Ovary (tissue), 7 donors: ENCODE measurements at regions not wholly inside any gene's neighbourhood (a gene's known extent, or its start where the extent isn't known, plus 50 kb on each side); places are given as distances from the start of the nearest gene placed in this dataset.

ENCODE experiments used
- DNase-seq, 5 donors: peaks; one replicate each; pipeline ENCODE4 v3.0.0-alpha.2; 2019 to 2020
- H3K27ac ChIP-seq, 2 donors: fragments of 200-600 bp; one replicate each; pipeline versions ENCODE4 v1.5.1 to v1.8.0; 2019 to 2022
- H3K27me3 ChIP-seq: fragments of 200-600 bp; one replicate; pipeline ENCODE4 v1.8.0; 2022
- H3K36me3 ChIP-seq: fragments of 200-600 bp; sonication (generic); one replicate; pipeline ENCODE4 v1.5.1; 2019
- H3K4me1 ChIP-seq: one replicate; pipeline ENCODE4 v1.8.1; 2013; ENCODE audit warnings: mild to moderate bottlenecking, moderate library complexity; ENCODE audit not compliant: insufficient read depth
- H3K4me3 ChIP-seq: fragments of 200-600 bp; sonication (generic); one replicate; pipeline ENCODE4 v1.5.1; 2017
- H3K9me3 ChIP-seq, 2 donors: fragments of 200-600 bp in 1 of 2; sonication (generic) in 1 of 2; one replicate each; pipeline versions ENCODE4 v1.5.1 to v1.8.1; 2013 to 2019; ENCODE audit warnings: mild to moderate bottlenecking in 1 of 2, moderate library complexity in 1 of 2
- EP300 ChIP-seq: sonication (generic); formaldehyde crosslinking; IDR thresholded peaks from one replicate; pipeline ENCODE4 v1.6.1; 2017; ENCODE audit warnings: antibody characterized with exemption
- POLR2A ChIP-seq: fragments of 450-650 bp; IDR thresholded peaks from one replicate; pipeline ENCODE4 v1.6.1; 2017; ENCODE audit warnings: antibody characterized with exemption, mild to moderate bottlenecking, moderate library complexity
- WGBS, 3 donors: extraction: QIAGEN DNeasy Blood & Tissue Kit in 1 of 3; methylation state at CpG; one replicate each; pipeline versions ENCODE4 v1.1.5 to v1.1.7; 2013 to 2017; 5-methylcytosine and 5-hydroxymethylcytosine counted together
- intact Hi-C, 4 donors: fragments of 100-400 bp; cut with DNase I; formaldehyde crosslinking; loops; one replicate each; pipeline versions ENCODE4 v1.11.0 to v1.15.1; 2022 to 2023
- TF ChIP-seq, protein P1 (sequence below), 3 donors: fragments of 450-650 bp in 2 of 3; fragments of 200-600 bp in 1 of 3; IDR thresholded peaks; one replicate each; pipeline versions ENCODE4 v1.5.1 to v1.8.0; 2016 to 2022; ENCODE audit warnings: antibody characterized with exemption in 3 of 3, mild to moderate bottlenecking in 1 of 3
- donor health status: DM: no; HTN: no; CAD: no; lungs with moderate emphysema.
- donor health status: DM: no; HTN: no; CAD: no.
- donor health status: Bipolar disorder and iron deficiency.
- donor health status: DM: no; HTN: no; CAD: no.
- donor health status: DM: yes; HTN: yes; CAD: no.

DNA sequence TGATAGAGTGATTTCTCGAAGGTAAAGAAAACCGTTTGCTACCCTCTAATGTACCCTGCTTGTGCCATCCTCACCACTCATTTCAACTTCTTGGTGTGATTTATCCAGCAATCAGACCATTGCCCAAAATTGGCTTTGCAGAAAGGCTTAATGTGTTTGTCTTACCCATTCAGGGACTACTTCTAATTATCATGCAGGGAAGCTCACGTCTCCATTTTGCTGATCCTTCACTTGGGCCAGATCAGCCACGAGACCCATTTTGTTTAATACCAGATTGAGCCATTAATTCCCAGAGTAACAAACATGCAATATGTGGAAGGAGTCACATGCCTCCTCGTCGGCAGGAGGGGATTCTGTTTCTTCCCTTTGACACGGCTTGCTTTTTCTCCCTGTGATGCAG lies 51.1 kb upstream of the CRY1 start:
- 81 to 83% (median 82%) methylated on average over 7 of the region's 7 CpGs for WGBS, 3 donors
- Histone ChIP-seq H3K27me3 (no peaks in the 10 kb centered on the region), H3K36me3 (no peaks in the 10 kb centered on the region), H3K27ac (no peak overlapping the region), H3K4me1 (no peaks in the 10 kb centered on the region), H3K9me3 (no peaks in the 10 kb centered on the region), H3K4me3 (no peak overlapping the region)
- DNase-seq = no peak
- TF ChIP-seq EP300 = no peak
- TF ChIP-seq, protein P1, sequence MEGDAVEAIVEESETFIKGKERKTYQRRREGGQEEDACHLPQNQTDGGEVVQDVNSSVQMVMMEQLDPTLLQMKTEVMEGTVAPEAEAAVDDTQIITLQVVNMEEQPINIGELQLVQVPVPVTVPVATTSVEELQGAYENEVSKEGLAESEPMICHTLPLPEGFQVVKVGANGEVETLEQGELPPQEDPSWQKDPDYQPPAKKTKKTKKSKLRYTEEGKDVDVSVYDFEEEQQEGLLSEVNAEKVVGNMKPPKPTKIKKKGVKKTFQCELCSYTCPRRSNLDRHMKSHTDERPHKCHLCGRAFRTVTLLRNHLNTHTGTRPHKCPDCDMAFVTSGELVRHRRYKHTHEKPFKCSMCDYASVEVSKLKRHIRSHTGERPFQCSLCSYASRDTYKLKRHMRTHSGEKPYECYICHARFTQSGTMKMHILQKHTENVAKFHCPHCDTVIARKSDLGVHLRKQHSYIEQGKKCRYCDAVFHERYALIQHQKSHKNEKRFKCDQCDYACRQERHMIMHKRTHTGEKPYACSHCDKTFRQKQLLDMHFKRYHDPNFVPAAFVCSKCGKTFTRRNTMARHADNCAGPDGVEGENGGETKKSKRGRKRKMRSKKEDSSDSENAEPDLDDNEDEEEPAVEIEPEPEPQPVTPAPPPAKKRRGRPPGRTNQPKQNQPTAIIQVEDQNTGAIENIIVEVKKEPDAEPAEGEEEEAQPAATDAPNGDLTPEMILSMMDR (IDR thresholded peaks at IDR 0.05) = no peak
- TF ChIP-seq POLR2A = no peak
- intact Hi-C loops = no loop called here

GRCh38 chr12:107144990-107145389 lies 51.6 kb upstream of the CRY1 start:
- WGBS, 3 donors = 22 to 44% (median 35%) methylated on average over 2 of the region's 2 CpGs
- H3K36me3 ChIP-seq = no peaks in the 10 kb centered on the region
- no peaks in the 10 kb centered on the region for H3K4me1 ChIP-seq
- no peaks in the 10 kb centered on the region for H3K9me3 ChIP-seq
- no peaks in the 10 kb centered on the region for H3K27me3 ChIP-seq
- no peak for TF ChIP-seq POLR2A
- TF ChIP-seq, protein P1 (IDR thresholded peaks at IDR 0.05) = no peak
- TF ChIP-seq EP300 = no peak
- intact Hi-C loops = no loop called here
- DNase-seq = no peak
- no peak overlapping the region for H3K4me3 ChIP-seq
- no peak overlapping the region for H3K27ac ChIP-seq

DNA sequence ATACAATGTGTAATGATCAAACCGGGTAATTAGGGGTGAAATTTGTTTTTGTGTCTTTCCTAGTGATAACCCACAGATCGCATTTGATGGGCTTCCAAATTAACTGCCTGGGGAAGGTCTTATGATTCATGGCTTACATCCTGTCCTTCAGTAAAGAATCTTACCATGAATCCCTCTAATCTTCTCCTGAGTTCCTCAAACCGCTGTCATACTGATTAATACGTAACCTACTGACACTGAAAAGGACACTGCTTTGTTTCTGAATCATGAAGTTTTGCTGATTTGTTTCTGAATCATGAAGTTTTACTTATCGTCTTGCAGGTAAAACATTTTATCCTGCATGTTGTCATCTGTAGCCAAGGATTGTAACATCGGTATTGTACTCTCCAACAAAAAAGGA lies 52.0 kb upstream of the CRY1 start:
- Histone ChIP-seq H3K4me3 (no peak overlapping the region), H3K36me3 (no peaks in the 10 kb centered on the region), H3K9me3 (no peaks in the 10 kb centered on the region), H3K27ac (no peak overlapping the region), H3K27me3 (no peaks in the 10 kb centered on the region), H3K4me1 (no peaks in the 10 kb centered on the region)
- 37 to 50% (median 46%) methylated on average over 6 of the region's 6 CpGs for WGBS, 3 donors
- intact Hi-C loops = no loop called here
- no peak for DNase-seq
- TF ChIP-seq EP300 = no peak

DNA sequence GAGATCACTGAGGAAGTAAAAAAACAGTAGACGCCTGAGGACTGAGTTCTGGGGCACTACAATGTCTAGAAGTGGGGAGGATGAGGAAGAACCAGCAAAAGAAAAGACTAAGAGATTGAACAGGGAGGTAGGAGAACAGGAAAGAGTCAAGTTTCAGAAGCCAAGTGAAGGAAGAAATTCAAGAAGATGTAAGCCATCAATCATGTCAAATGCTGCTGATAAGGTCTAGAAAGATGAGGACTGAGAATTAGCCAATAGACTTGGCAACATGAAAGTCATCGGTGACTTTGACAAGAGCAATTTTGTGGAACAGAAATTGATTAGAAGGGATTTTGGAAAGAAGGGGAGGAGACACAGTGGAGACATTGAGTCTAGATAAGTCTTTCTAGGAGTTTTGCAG lies 54.8 kb upstream of the CRY1 start:
- Histone ChIP-seq H3K4me1 (no peaks in the 10 kb centered on the region), H3K27ac (no peak overlapping the region), H3K4me3 (no peak overlapping the region), H3K9me3 (peaks cover 0 to 3% of the 10 kb centered on the region in 2 donors), H3K36me3 (no peaks in the 10 kb centered on the region), H3K27me3 (no peaks in the 10 kb centered on the region)
- no peak for TF ChIP-seq POLR2A
- TF ChIP-seq, protein P1 (IDR thresholded peaks at IDR 0.05) = no peak
- TF ChIP-seq EP300 = no peak
- intact Hi-C loops = no loop called here
- DNase-seq = no peak
- 63 to 82% (median 66%) methylated on average over 2 of the region's 2 CpGs for WGBS, 3 donors

- WGBS, 3 donors = 58 to 74% (median 62%) methylated on average over 3 of the region's 3 CpGs
These were observed 59.0 kb upstream of the CRY1 start for GRCh38 chr12:107152315-107152714.

More at GRCh38 chr12:107152315-107152714, 59.0 kb upstream of the CRY1 start:
- Histone ChIP-seq H3K27me3 (no peaks in the 10 kb centered on the region), H3K9me3 (peaks cover 0 to 3% of the 10 kb centered on the region in 2 donors), H3K4me3 (no peak overlapping the region), H3K36me3 (no peaks in the 10 kb centered on the region), H3K4me1 (no peaks in the 10 kb centered on the region), H3K27ac (no peak overlapping the region)
- intact Hi-C loops = no loop called here
- DNase-seq = no peak
- TF ChIP-seq EP300 (no peak), POLR2A (no peak)
- TF ChIP-seq, protein P1 (IDR thresholded peaks at IDR 0.05) = no peak
